ENCODE measurements at regions not wholly inside any gene's neighbourhood (a gene's known extent, or its start where the extent isn't known, plus 50 kb on each side); places are given as distances from the start of the nearest gene placed in this dataset.

- no peak for DNase-seq (ENCODE audit: low read depth)
Observed at GRCh38 chr7:130880668-130881067, 146.7 kb upstream of the KLF14 start.

GRCh38 chr7:130881091-130881798 lies 147.2 kb upstream of the KLF14 start:
- DNase-seq (ENCODE audit: low read depth): no peak

GRCh38 chr7:130881799-130882141 lies 147.8 kb upstream of the KLF14 start:
- no peak for DNase-seq (ENCODE audit: low read depth)

GRCh38 chr7:130882396-130882795 lies 148.4 kb upstream of the KLF14 start:
- DNase-seq (ENCODE audit: low read depth): no peak

- no peak for DNase-seq (ENCODE audit: low read depth)
Observed at GRCh38 chr7:130883928-130884327, 149.9 kb upstream of the KLF14 start.

GRCh38 chr7:130884437-130885417 lies 150.7 kb upstream of the KLF14 start:
- no peak for DNase-seq (ENCODE audit: low read depth)

- no peak for DNase-seq (ENCODE audit: low read depth)
Observed at GRCh38 chr7:130886438-130887135, 152.6 kb upstream of the KLF14 start.

- DNase-seq (ENCODE audit: low read depth): no peak
Observed at GRCh38 chr7:130887182-130887956, 153.4 kb upstream of the KLF14 start.

- no peak for DNase-seq (ENCODE audit: low read depth)
Observed at GRCh38 chr7:130887957-130888371, 154.0 kb upstream of the KLF14 start.

GRCh38 chr7:130888468-130888867 lies 154.5 kb upstream of the KLF14 start:
- DNase-seq (ENCODE audit: low read depth): no peak

- no peak for DNase-seq (ENCODE audit: low read depth)
Observed at GRCh38 chr7:130890176-130891020, 156.4 kb upstream of the KLF14 start.

- DNase-seq (ENCODE audit: low read depth): no peak
Observed at GRCh38 chr7:130891254-130892094, 157.5 kb upstream of the KLF14 start.

- no peak for DNase-seq (ENCODE audit: low read depth)
Observed at GRCh38 chr7:130893441-130893894, 159.5 kb upstream of the KLF14 start.

GRCh38 chr7:130894146-130894908 lies 160.3 kb upstream of the KLF14 start:
- no peak for DNase-seq (ENCODE audit: low read depth)

GRCh38 chr7:130894909-130895750 lies 161.1 kb upstream of the KLF14 start:
- no peak for DNase-seq (ENCODE audit: low read depth)

- DNase-seq (ENCODE audit: low read depth): no peak
Observed at GRCh38 chr7:130896051-130896881, 162.3 kb upstream of the KLF14 start.

GRCh38 chr7:130896898-130897514 lies 163.0 kb upstream of the KLF14 start:
- DNase-seq (ENCODE audit: low read depth): peak; percentile 48
